PC-9 (cell line): ENCODE measurements at regions not wholly inside any gene's neighbourhood (a gene's known extent, or its start where the extent isn't known, plus 50 kb on each side); places are given as distances from the start of the nearest gene placed in this dataset.

Experiments
- CTCF ChIP-seq: fragments of 200-600 bp; sonication (generic); conservative IDR thresholded peaks from 2 replicates; pipeline ENCODE4 v1.6.1; 2017; ENCODE audit warnings: mixed run types, antibody characterized with exemption, mild to moderate bottlenecking, moderate library complexity
- EZH2 ChIP-seq: fragments of 200-600 bp; sonication (generic); IDR thresholded peaks from 2 replicates; pipeline ENCODE4 v1.8.0; 2017; ENCODE audit warnings: antibody characterized with exemption, low read depth

GRCh38 chr13:109904218-109904617 is 117.8 kb upstream of the IRS2 start:
- TF ChIP-seq CTCF (no peak), EZH2 (no peak)
